ENCODE measurements at regions not wholly inside any gene's neighbourhood (a gene's known extent, or its start where the extent isn't known, plus 50 kb on each side); places are given as distances from the start of the nearest gene placed in this dataset.

- Mint-ChIP-seq H3K27me3 (ENCODE audit: low read depth, unreplicated experiment) (peaks cover 32% of the 10 kb centered on the region), H3K36me3 (ENCODE audit: low read depth, unreplicated experiment) (peaks cover 7% of the 10 kb centered on the region), H3K27ac (ENCODE audit: unreplicated experiment) (no peak overlapping the region), H3K4me1 (ENCODE audit: low read depth, unreplicated experiment) (peaks cover 4% of the 10 kb centered on the region), H3K4me3 (ENCODE audit: unreplicated experiment) (no peak overlapping the region), H3K9me3 (ENCODE audit: unreplicated experiment) (peaks cover 11% of the 10 kb centered on the region)
- Histone ChIP-seq H3K9me3 (ENCODE audit: insufficient read depth, low read depth, low read length) (peaks cover 3% of the 10 kb centered on the region), H3K79me2 (ENCODE audit: insufficient read depth, low read length) (no peaks in the 10 kb centered on the region), H3K4me2 (ENCODE audit: low read length) (peak overlapping the region; percentile 59), H3K27me3 (ENCODE audit: insufficient read depth, low read length) (no peaks in the 10 kb centered on the region), H4K20me1 (ENCODE audit: insufficient read depth, low read length) (no peaks in the 10 kb centered on the region), H3K4me1 (ENCODE audit: insufficient read depth, low read length) (peaks cover 25% of the 10 kb centered on the region), H3K9ac (ENCODE audit: low read length) (no peak overlapping the region), H3K4me3 (ENCODE audit: insufficient read depth, low read depth, low read length) (no peak overlapping the region), H3K36me3 (ENCODE audit: insufficient read depth, low read length) (no peaks in the 10 kb centered on the region), H3K27ac (ENCODE audit: low read depth, low read length) (peak overlapping the region; percentile 26), H2AFZ (ENCODE audit: low read depth, low read length) (peak overlapping the region; percentile 59)
- FAIRE-seq (peak; percentile 13), DNase-seq (ENCODE audit: low read depth) (peak; percentile 75)
- no peak for TF ChIP-seq EZH2 (IDR thresholded peaks at IDR 0.05; ENCODE audit: insufficient read depth, low read length)
- TF ChIP-seq CTCF (IDR thresholded peaks at IDR 0.05; ENCODE audit: insufficient read depth, low read depth, low read length): no peak
These were observed 184.7 kb downstream of the C16orf95 start for GRCh38 chr16:87132361-87133014.

- Histone ChIP-seq H3K4me3 (ENCODE audit: insufficient read depth, low read depth, low read length) (no peak overlapping the region), H2AFZ (ENCODE audit: low read depth, low read length) (no peak overlapping the region), H3K27me3 (ENCODE audit: insufficient read depth, low read length) (no peaks in the 10 kb centered on the region), H3K4me1 (ENCODE audit: insufficient read depth, low read length) (peaks cover 22% of the 10 kb centered on the region), H3K36me3 (ENCODE audit: insufficient read depth, low read length) (no peaks in the 10 kb centered on the region), H3K4me2 (ENCODE audit: low read length) (peak overlapping the region; percentile 59), H3K9ac (ENCODE audit: low read length) (no peak overlapping the region), H4K20me1 (ENCODE audit: insufficient read depth, low read length) (no peaks in the 10 kb centered on the region), H3K9me3 (ENCODE audit: insufficient read depth, low read depth, low read length) (peaks cover 3% of the 10 kb centered on the region), H3K27ac (ENCODE audit: low read depth, low read length) (peak overlapping the region; percentile 26), H3K79me2 (ENCODE audit: insufficient read depth, low read length) (no peaks in the 10 kb centered on the region)
- Mint-ChIP-seq H3K27me3 (ENCODE audit: low read depth, unreplicated experiment) (peaks cover 32% of the 10 kb centered on the region), H3K4me3 (ENCODE audit: unreplicated experiment) (no peak overlapping the region), H3K36me3 (ENCODE audit: low read depth, unreplicated experiment) (peaks cover 7% of the 10 kb centered on the region), H3K27ac (ENCODE audit: unreplicated experiment) (no peak overlapping the region), H3K4me1 (ENCODE audit: low read depth, unreplicated experiment) (peaks cover 4% of the 10 kb centered on the region), H3K9me3 (ENCODE audit: unreplicated experiment) (peaks cover 12% of the 10 kb centered on the region)
- TF ChIP-seq CTCF (IDR thresholded peaks at IDR 0.05; ENCODE audit: insufficient read depth, low read depth, low read length) (no peak), EZH2 (IDR thresholded peaks at IDR 0.05; ENCODE audit: insufficient read depth, low read length) (no peak)
- DNase-seq (ENCODE audit: low read depth) (no peak), FAIRE-seq (no peak)
These were observed 183.9 kb downstream of the C16orf95 start for GRCh38 chr16:87133112-87133850.

All from astrocyte (in vitro differentiated cells and primary cell).